HuH-7.5 (cell line): ENCODE measurements at regions not wholly inside any gene's neighbourhood (a gene's known extent, or its start where the extent isn't known, plus 50 kb on each side); places are given as distances from the start of the nearest gene placed in this dataset.

Experiments
- DNase-seq: peaks from one replicate; pipeline ENCODE4 v3.0.0; 2011; ENCODE audit warnings: low spot score

- no peak for DNase-seq
Observed at GRCh38 chr6:8526624-8527023, 91.3 kb upstream of the SLC35B3 start.

- DNase-seq: no peak
Observed at GRCh38 chr6:8525370-8525769, 90.0 kb upstream of the SLC35B3 start.

- no peak for DNase-seq
Observed at GRCh38 chr6:8513174-8513573, 77.8 kb upstream of the SLC35B3 start.

GRCh38 chr6:8507286-8507685, 71.9 kb upstream of the SLC35B3 start:
- no peak for DNase-seq

GRCh38 chr6:8506126-8506525, 70.8 kb upstream of the SLC35B3 start:
- no peak for DNase-seq

- DNase-seq: no peak
Observed at GRCh38 chr6:8499540-8499939, 64.2 kb upstream of the SLC35B3 start.

GRCh38 chr6:8494730-8495129, 59.4 kb upstream of the SLC35B3 start:
- DNase-seq: no peak

GRCh38 chr6:8492536-8493133, 57.3 kb upstream of the SLC35B3 start:
- no peak for DNase-seq
